HG03103 (cell line): ENCODE measurements at regions not wholly inside any gene's neighbourhood (a gene's known extent, or its start where the extent isn't known, plus 50 kb on each side); places are given as distances from the start of the nearest gene placed in this dataset.
"Not testable (repeated sequence)": the region's sequence is repeated elsewhere in the genome, so short reads cannot be mapped to it uniquely, and the experiment has no call there.

ENCODE experiments used
- ATAC-seq: cut with Tn5 transposase; IDR thresholded peaks from one replicate; pipeline ENCODE4 v1.9.1; 2021; ENCODE audit warnings: low read depth; ENCODE audit not compliant: unreplicated experiment

- ATAC-seq = no peak
Observed at GRCh38 chr1:242743983-242744780, 219.7 kb upstream of the PLD5 start.

- no peak for ATAC-seq
Observed at GRCh38 chr1:242738702-242739645, 214.5 kb upstream of the PLD5 start.

- no peak for ATAC-seq
Observed at GRCh38 chr1:242736611-242737010, 212.1 kb upstream of the PLD5 start.

DNA sequence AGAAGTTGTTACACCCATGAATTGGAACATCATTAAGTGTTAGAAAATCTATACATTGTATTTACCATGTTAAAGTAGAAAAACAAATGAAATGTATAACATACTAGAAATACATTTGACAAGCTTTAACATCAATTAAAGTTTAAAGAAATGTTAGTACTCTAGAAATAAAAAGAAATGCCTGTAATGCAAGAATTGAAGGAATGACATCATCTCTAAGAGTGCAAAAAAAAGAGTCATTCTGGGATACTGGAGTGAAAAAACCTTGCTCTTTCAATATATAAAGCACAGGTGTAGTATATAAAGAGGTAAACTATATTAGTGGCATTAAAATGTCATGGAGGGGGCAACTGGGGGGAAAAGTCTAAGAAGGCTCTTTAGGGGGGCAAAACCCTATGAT is 210.8 kb upstream of the PLD5 start:
- no peak for ATAC-seq

DNA sequence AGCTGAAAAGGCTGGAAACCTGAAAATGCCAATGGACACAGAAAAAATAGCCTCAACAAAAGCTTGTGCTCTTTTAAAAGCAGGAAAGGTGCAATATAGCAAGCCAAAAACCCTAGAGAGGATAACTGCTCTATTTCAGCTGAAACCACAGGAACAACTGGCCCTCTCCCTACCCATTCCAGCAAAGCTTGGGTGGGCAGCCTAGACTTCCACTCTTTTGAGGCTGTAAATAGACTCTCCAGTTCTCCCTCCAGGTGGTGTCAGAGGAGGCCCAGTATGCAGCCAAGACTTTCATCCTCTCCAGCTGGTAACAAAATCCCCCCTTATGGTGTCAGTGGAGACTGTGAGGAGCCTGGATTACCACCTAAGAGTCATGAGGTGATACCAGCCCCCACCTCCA is 206.9 kb upstream of the PLD5 start:
- ATAC-seq = no peak

DNA sequence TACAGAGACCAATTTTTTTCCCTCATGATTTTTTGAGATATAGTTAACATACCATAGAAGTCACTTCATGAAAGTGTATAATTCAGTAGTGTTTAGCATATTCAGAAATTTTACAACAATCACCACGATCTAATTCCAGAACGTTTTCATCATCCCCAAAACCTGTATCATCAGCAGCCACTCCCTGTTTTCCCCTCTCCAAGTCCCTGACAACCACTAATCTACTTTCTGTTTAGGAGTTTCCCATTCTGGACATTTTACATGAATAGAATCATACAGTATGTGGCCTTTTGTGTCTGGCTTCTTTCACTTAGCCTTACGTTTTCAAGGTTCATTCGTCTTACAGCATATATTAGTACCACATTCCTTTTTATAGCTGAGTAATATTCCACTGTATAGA is 204.2 kb upstream of the PLD5 start:
- ATAC-seq = no peak

GRCh38 chr1:242723044-242723716 is 198.7 kb upstream of the PLD5 start:
- no peak for ATAC-seq

DNA sequence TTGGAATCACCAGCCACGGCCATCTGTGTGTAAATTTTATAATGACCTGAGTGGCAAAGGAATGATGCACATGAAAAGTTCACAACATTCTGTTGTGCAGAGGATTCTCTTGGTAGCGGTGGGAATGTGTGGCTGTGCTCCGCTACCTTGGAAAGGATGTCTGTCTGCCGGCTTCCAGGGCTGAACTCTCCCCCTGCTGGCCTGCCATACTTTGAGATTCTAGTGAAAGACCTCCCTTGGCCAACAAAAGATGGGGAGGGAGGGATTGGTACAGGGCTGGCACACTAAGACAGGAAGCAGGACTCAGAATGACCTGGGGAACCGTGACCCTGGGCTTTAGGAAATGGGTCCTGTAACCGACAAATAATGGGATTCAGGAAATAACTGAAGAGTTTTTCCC is 194.5 kb upstream of the PLD5 start:
- ATAC-seq = no peak

GRCh38 chr1:242712248-242712647 is 187.8 kb upstream of the PLD5 start:
- ATAC-seq = no peak

GRCh38 chr1:242710847-242711246 is 186.3 kb upstream of the PLD5 start:
- no peak for ATAC-seq

DNA sequence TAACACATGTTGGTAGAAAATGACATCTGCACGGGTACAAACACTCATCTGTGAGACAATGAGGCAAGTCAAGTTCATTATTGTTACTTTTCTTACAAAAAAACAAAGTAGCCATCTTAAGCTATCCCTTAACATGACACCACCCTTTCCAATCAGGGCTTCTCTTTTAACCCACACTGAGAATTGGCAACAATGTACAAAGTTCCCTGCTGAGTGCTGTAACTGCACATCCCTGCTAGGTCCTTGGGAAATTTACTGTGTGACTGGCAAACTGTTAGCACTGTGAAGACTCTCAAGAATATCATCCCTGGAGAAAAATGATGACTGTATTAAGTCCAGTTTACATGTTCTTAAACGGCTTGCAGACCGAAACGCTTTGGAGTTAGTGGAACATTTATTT is 185.8 kb upstream of the PLD5 start:
- ATAC-seq = no peak

- ATAC-seq = no peak
Observed at GRCh38 chr1:242703467-242703866, 179.0 kb upstream of the PLD5 start.

GRCh38 chr1:242692988-242693387 is 168.5 kb upstream of the PLD5 start:
- ATAC-seq = no peak

GRCh38 chr1:242691610-242691945 is 167.1 kb upstream of the PLD5 start:
- ATAC-seq = no peak

DNA sequence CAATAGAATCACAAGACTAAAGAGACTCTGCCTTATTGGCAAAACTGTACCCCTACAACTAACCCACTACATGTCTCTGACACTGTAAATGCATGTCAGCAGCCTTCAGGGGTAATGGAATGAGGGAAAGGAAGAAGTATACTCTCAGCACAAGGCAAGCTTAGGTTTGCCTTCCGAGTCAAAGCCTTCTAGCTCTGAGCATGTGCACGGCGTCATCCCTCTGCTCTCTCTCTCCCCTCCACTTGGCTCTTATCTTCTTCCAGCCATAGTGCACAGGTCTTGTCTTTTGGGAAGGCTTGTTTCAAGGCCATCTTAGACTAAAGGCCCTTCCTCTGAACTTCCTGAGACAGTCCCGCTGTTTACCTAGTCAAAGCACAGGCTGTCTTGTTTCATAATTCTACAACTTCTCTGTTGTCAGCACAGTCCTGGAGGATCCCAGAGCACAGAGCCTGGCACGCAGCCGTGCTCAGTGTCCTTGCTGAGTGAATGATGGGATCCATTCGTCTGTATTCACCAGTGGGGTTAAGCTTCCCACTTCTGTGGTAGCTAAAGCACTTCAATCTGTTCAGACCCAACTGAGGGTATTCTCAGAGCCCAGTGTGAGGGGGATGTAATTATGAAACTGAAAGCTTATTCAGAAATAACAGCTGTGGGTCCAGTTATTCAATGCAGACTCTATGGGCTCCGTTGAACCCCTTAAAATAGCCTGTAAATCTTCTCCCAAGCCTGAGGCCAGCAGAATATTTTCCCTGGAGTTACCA is 166.5 kb upstream of the PLD5 start:
- ATAC-seq = no peak

DNA sequence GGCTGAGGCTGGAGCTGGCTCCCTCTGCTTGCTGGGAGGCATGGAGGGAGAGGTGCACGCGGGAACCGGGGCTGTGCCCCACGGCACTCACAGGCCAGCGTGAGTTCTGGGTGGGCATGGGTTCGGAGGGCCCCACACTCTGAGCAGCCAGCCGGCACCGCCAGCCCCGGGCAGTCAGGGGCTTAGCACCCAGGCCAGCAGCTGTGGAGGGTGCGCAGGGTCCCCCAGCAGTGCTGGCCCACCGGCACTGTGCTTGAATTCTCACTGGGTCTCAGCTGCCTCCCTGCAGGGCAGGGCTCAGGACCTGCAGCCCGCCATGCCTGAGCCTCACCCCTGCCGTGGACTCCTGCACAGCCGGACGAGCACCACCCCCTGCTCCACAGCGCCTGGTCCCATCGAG is 164.9 kb upstream of the PLD5 start:
- no peak for ATAC-seq

- no peak for ATAC-seq
Observed at GRCh38 chr1:242674951-242675645, 150.6 kb upstream of the PLD5 start.

DNA sequence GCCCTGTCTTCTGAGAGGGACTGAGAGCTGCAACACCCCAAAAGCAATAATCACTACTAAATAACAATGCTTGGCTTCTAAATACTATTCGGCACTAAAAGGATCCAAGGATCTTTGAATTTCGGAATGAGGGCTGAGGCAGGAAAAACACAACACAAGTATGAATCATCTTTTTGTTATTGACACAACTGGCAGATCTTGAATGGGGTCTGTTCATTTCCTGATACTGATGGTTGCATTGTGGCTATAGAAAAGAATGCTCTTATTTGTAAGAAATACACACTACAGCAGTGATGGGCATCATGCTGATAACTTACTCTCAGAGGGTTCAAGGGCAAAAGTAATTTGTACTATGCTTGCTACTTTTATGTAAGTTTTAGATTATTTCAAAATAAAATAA is 149.2 kb upstream of the PLD5 start:
- ATAC-seq = no peak

GRCh38 chr1:242673165-242673564 is 148.7 kb upstream of the PLD5 start:
- not testable (repeated sequence) for ATAC-seq

GRCh38 chr1:242670019-242670418 is 145.5 kb upstream of the PLD5 start:
- ATAC-seq = no peak
